Panc1 (cell line): ENCODE measurements at regions not wholly inside any gene's neighbourhood (a gene's known extent, or its start where the extent isn't known, plus 50 kb on each side); places are given as distances from the start of the nearest gene placed in this dataset.
"Not testable (repeated sequence)": the region's sequence is repeated elsewhere in the genome, so short reads cannot be mapped to it uniquely, and the experiment has no call there.

Experiments used
- ATAC-seq: fragments of 200-7000 bp; cut with Tn5 transposase; 2 replicates; pipeline ENCODE4 v1.9.1; 2020; ENCODE audit warnings: mild to moderate bottlenecking, moderate library complexity
- BruUV-seq: library from RNA; stranded (reverse); fragments of 400-500 nt; replicated peaks from 2 replicates; lab custom pipeline; 2021; lab: Mats Ljungman, UMichigan
- CTCF ChIA-PET: fragments of 300-600 bp; sonication (Branson Sonifier 250); formaldehyde crosslinking; loops from one replicate; lab custom pipeline; 2022; ENCODE audit warnings: antibody characterized with exemption; lab: Charles Lee
- POLR2A ChIA-PET: fragments of 300-600 bp; sonication (Branson Sonifier 250); formaldehyde crosslinking; loops from one replicate; lab custom pipeline; 2022; ENCODE audit warnings: antibody characterized with exemption; lab: Charles Lee
- DNase-seq: peaks from one replicate; pipeline ENCODE4 v3.0.0-alpha.2; 2010; ENCODE audit warnings: low read depth, low spot score
- H3K27ac ChIP-seq: 2 replicates; pipeline ENCODE4 v1.5.1; 2011; ENCODE audit warnings: mild to moderate bottlenecking, low read length, inconsistent platforms
- H3K27me3 ChIP-seq: fragments of 200-500 bp; sonication (Bioruptor generic); 2 replicates; pipeline ENCODE4 v1.6.0; 2014; ENCODE audit warnings: low read length, inconsistent platforms; ENCODE audit not compliant: control insufficient read depth, insufficient read depth
- H3K36me3 ChIP-seq: fragments of 200-500 bp; sonication (Bioruptor generic); 2 replicates; pipeline ENCODE4 v1.5.1; 2014; ENCODE audit warnings: inconsistent platforms, mild to moderate bottlenecking, low read length, moderate library complexity; ENCODE audit not compliant: control insufficient read depth, insufficient read depth
- H3K4me1 ChIP-seq: 2 replicates; pipeline ENCODE4 v1.5.1; 2011; ENCODE audit warnings: inconsistent platforms, mild to moderate bottlenecking, low read length, moderate library complexity; ENCODE audit not compliant: control insufficient read depth, insufficient read depth
- H3K4me3 ChIP-seq, 2 experiments: 2 replicates each; pipeline ENCODE4 v1.5.1; 2011 to 2012; ENCODE audit warnings: low read depth in 2 of 2, low read length in 2 of 2, mild to moderate bottlenecking in 2 of 2, inconsistent platforms in 1 of 2, moderate library complexity in 1 of 2
- H3K9me3 ChIP-seq: fragments of 200-500 bp; sonication (Bioruptor generic); 2 replicates; pipeline ENCODE4 v1.5.1; 2014; ENCODE audit warnings: low read depth, mild to moderate bottlenecking, inconsistent platforms, low read length, moderate library complexity; ENCODE audit not compliant: control insufficient read depth, insufficient read depth
- POLR2AphosphoS5 ChIP-seq: IDR thresholded peaks from 2 replicates; pipeline ENCODE4 v1.6.1; 2012; ENCODE audit warnings: mild to moderate bottlenecking, low read depth, low read length, moderate library complexity
- TCF7L2 ChIP-seq: IDR thresholded peaks from 2 replicates; pipeline ENCODE4 v1.6.1; 2011; ENCODE audit warnings: mild to moderate bottlenecking, low read depth, low read length, inconsistent platforms
- in situ Hi-C: cut with HindIII; loops from 2 replicates; pipeline ENCODE4 v1.10.0; 2016; ENCODE audit warnings: low sequenced_read_pairs, low pct_unique_long_range_greater_than_20kb
- intact Hi-C: fragments of 100-400 bp; cut with micrococcal nuclease; formaldehyde crosslinking; loops from one replicate; pipeline ENCODE4 v1.10.0; 2022; ENCODE audit not compliant: unreplicated experiment

- no peaks in the 10 kb centered on the region for H3K36me3 ChIP-seq
- no peak overlapping the region for H3K4me3 ChIP-seq
- POLR2A ChIA-PET, result no interaction called here
- BruUV-seq, result no TSS peak
- H3K27me3 ChIP-seq, result peaks cover 6% of the 10 kb centered on the region; the same call in 1 of the 2 replicates
- TF ChIP-seq TCF7L2, result no peak
- ATAC-seq (no peak), DNase-seq (no peak)
- H3K27ac ChIP-seq, result no peak overlapping the region
- H3K4me1 ChIP-seq, result 0 out of 2 replicates have a peak, but pooled peaks cover under 1% of the 10 kb centered on the region
- H3K9me3 ChIP-seq, result no peaks in the 10 kb centered on the region
- intact Hi-C loops, result no loop called here
- in situ Hi-C loops, result no loop called here
- CTCF ChIA-PET, result no interaction called here
These were observed 396.7 kb downstream of the THBS2 start for GRCh38 chr6:168856914-168857313.

GRCh38 chr6:168852376-168852884, 401.2 kb downstream of the THBS2 start:
- ChIA-PET POLR2A (no interaction called here), CTCF (no interaction called here)
- DNase-seq, result no peak
- Histone ChIP-seq H3K36me3 (no peaks in the 10 kb centered on the region), H3K4me3 (peak overlapping the region in 1 of 2 experiments; percentile 38; a peak in 3 of 4 replicates), H3K27me3 (no peaks in the 10 kb centered on the region), H3K9me3 (no peaks in the 10 kb centered on the region), H3K27ac (no peak overlapping the region), H3K4me1 (peaks cover 3% of the 10 kb centered on the region; the same call in 1 of the 2 replicates)
- peak; percentile 30; the same call in 1 of the 2 replicates for ATAC-seq
- intact Hi-C loops, result no loop called here
- in situ Hi-C loops, result no loop called here
- BruUV-seq, result no TSS peak
- TF ChIP-seq TCF7L2, result no peak

GRCh38 chr6:168851460-168852375, 401.9 kb downstream of the THBS2 start:
- Histone ChIP-seq H3K27me3 (no peaks in the 10 kb centered on the region), H3K36me3 (no peaks in the 10 kb centered on the region), H3K27ac (0 out of 2 replicates have a peak overlapping the region, but pooled peaks have one; percentile 18), H3K4me1 (peaks cover 3% of the 10 kb centered on the region; the same call in 1 of the 2 replicates), H3K4me3 (peak overlapping the region; percentile 18 to 38), H3K9me3 (no peaks in the 10 kb centered on the region)
- ChIA-PET POLR2A (no interaction called here), CTCF (no interaction called here)
- peak; percentile 65 for ATAC-seq
- in situ Hi-C loops, result no loop called here
- DNase-seq, result no peak
- intact Hi-C loops, result no loop called here
- BruUV-seq, result no TSS peak
- no peak for TF ChIP-seq POLR2AphosphoS5

- BruUV-seq, H3K36me3 ChIP-seq, H3K4me3 ChIP-seq, H3K27ac ChIP-seq, H3K4me1 ChIP-seq, POLR2A ChIA-PET, DNase-seq, H3K27me3 ChIP-seq, ATAC-seq, intact Hi-C loops, H3K9me3 ChIP-seq, in situ Hi-C loops, CTCF ChIA-PET: not testable (repeated sequence)
These were observed 403.5 kb downstream of the THBS2 start for GRCh38 chr6:168850027-168850736.
